ENCODE measurements at regions not wholly inside any gene's neighbourhood (a gene's known extent, or its start where the extent isn't known, plus 50 kb on each side); places are given as distances from the start of the nearest gene placed in this dataset.

- DNase-seq (ENCODE audit: low spot score), result no peak
- Histone ChIP-seq H3F3A (ENCODE audit: low read depth) (no peaks in the 10 kb centered on the region), H3K4me3 (no peak overlapping the region), H3K4me2 (no peak overlapping the region), H3K79me2 (ENCODE audit: low read depth) (no peaks in the 10 kb centered on the region), H3K9ac (no peak overlapping the region), H4K20me1 (ENCODE audit: low read depth) (no peaks in the 10 kb centered on the region), H3K9me3 (ENCODE audit: low read depth) (no peaks in the 10 kb centered on the region), H3K27ac (no peak overlapping the region), H2AFZ (replicated peaks) (no peak overlapping the region), H3K27me3 (peaks cover 6% of the 10 kb centered on the region), H3K36me3 (no peaks in the 10 kb centered on the region), H3K4me1 (no peaks in the 10 kb centered on the region)
- peaks cover 5% of the 10 kb centered on the region for H3K4me1 Mint-ChIP-seq
- H3K9me3 Mint-ChIP-seq, result peaks cover 18% of the 10 kb centered on the region
- H3K4me3 Mint-ChIP-seq, result no peak overlapping the region
- no peaks in the 10 kb centered on the region for H3K36me3 Mint-ChIP-seq
- peaks cover 7% of the 10 kb centered on the region for H3K27me3 Mint-ChIP-seq (ENCODE audit: insufficient read depth, low read depth)
- H3K27ac Mint-ChIP-seq, result no peak overlapping the region
- no peak for TF ChIP-seq CTCF (IDR thresholded peaks at IDR 0.05)
- no peak for TF ChIP-seq EZH2 (IDR thresholded peaks at IDR 0.05)
- TF ChIP-seq EZH2phosphoT487 (IDR thresholded peaks at IDR 0.05), result no peak
These were observed 555.4 kb downstream of the NPHP4 start for GRCh38 chr1:5436808-5437207.

- Histone ChIP-seq H3K9me3 (ENCODE audit: low read depth) (no peaks in the 10 kb centered on the region), H3K4me1 (peaks cover 4% of the 10 kb centered on the region), H3K27ac (no peak overlapping the region), H3K4me2 (no peak overlapping the region), H3K36me3 (no peaks in the 10 kb centered on the region), H4K20me1 (ENCODE audit: low read depth) (no peaks in the 10 kb centered on the region), H3K9ac (no peak overlapping the region), H3K27me3 (peaks cover 6% of the 10 kb centered on the region), H3K79me2 (ENCODE audit: low read depth) (no peaks in the 10 kb centered on the region), H3K4me3 (no peak overlapping the region), H3F3A (ENCODE audit: low read depth) (no peaks in the 10 kb centered on the region), H2AFZ (replicated peaks) (no peak overlapping the region)
- H3K27me3 Mint-ChIP-seq (ENCODE audit: insufficient read depth, low read depth), result peaks cover 4% of the 10 kb centered on the region
- peaks cover 17% of the 10 kb centered on the region for H3K4me1 Mint-ChIP-seq
- TF ChIP-seq EZH2phosphoT487 (IDR thresholded peaks at IDR 0.05) (no peak), CTCF (IDR thresholded peaks at IDR 0.05) (no peak), EZH2 (IDR thresholded peaks at IDR 0.05) (no peak)
- no peak overlapping the region for H3K27ac Mint-ChIP-seq
- H3K9me3 Mint-ChIP-seq, result peaks cover 18% of the 10 kb centered on the region
- no peak overlapping the region for H3K4me3 Mint-ChIP-seq
- no peaks in the 10 kb centered on the region for H3K36me3 Mint-ChIP-seq
- DNase-seq (ENCODE audit: low spot score), result no peak
These were observed 556.8 kb downstream of the NPHP4 start for GRCh38 chr1:5435414-5435813.

GRCh38 chr1:5432436-5432835 is 559.8 kb downstream of the NPHP4 start:
- Histone ChIP-seq H3F3A (ENCODE audit: low read depth) (no peaks in the 10 kb centered on the region), H3K4me3 (no peak overlapping the region), H4K20me1 (ENCODE audit: low read depth) (no peaks in the 10 kb centered on the region), H3K27me3 (peaks cover 6% of the 10 kb centered on the region), H3K9me3 (ENCODE audit: low read depth) (no peaks in the 10 kb centered on the region), H2AFZ (replicated peaks) (no peak overlapping the region), H3K9ac (no peak overlapping the region), H3K4me1 (peaks cover 4% of the 10 kb centered on the region), H3K79me2 (ENCODE audit: low read depth) (no peaks in the 10 kb centered on the region), H3K27ac (no peak overlapping the region), H3K4me2 (no peak overlapping the region), H3K36me3 (no peaks in the 10 kb centered on the region)
- no peaks in the 10 kb centered on the region for H3K36me3 Mint-ChIP-seq
- H3K4me1 Mint-ChIP-seq, result peaks cover 20% of the 10 kb centered on the region
- H3K4me3 Mint-ChIP-seq, result no peak overlapping the region
- no peak for DNase-seq (ENCODE audit: low spot score)
- peaks cover 13% of the 10 kb centered on the region for H3K27me3 Mint-ChIP-seq (ENCODE audit: insufficient read depth, low read depth)
- H3K27ac Mint-ChIP-seq, result no peak overlapping the region
- TF ChIP-seq EZH2 (IDR thresholded peaks at IDR 0.05), result no peak
- TF ChIP-seq CTCF (IDR thresholded peaks at IDR 0.05), result no peak
- no peak for TF ChIP-seq EZH2phosphoT487 (IDR thresholded peaks at IDR 0.05)
- H3K9me3 Mint-ChIP-seq, result peaks cover 4% of the 10 kb centered on the region

Data from neural progenitor cell (in vitro differentiated cells).